Astrocyte of the spinal cord (primary cell): ENCODE measurements at regions not wholly inside any gene's neighbourhood (a gene's known extent, or its start where the extent isn't known, plus 50 kb on each side); places are given as distances from the start of the nearest gene placed in this dataset.

Experiments
- DNase-seq: peaks from one replicate; pipeline ENCODE4 v3.0.0; 2011; ENCODE audit warnings: low read depth, low spot score
- H3K4me3 ChIP-seq: 2 replicates; pipeline ENCODE4 v1.5.1; 2011; ENCODE audit warnings: low read depth, mild to moderate bottlenecking, low read length, moderate library complexity
- CTCF ChIP-seq: IDR thresholded peaks from 2 replicates; pipeline ENCODE4 v1.5.1; 2012; ENCODE audit warnings: low read depth, mild to moderate bottlenecking, low read length, inconsistent platforms
- in situ Hi-C: cut with HindIII; loops from 2 replicates; pipeline ENCODE4 v1.10.0; 2017; ENCODE audit warnings: low sequenced_read_pairs

GRCh38 chr3:67981077-67981476 lies 326.7 kb upstream of the SUCLG2 start:
- in situ Hi-C loops = no loop called here
- no peak for TF ChIP-seq CTCF
- DNase-seq = no peak
- H3K4me3 ChIP-seq = no peak overlapping the region

DNA sequence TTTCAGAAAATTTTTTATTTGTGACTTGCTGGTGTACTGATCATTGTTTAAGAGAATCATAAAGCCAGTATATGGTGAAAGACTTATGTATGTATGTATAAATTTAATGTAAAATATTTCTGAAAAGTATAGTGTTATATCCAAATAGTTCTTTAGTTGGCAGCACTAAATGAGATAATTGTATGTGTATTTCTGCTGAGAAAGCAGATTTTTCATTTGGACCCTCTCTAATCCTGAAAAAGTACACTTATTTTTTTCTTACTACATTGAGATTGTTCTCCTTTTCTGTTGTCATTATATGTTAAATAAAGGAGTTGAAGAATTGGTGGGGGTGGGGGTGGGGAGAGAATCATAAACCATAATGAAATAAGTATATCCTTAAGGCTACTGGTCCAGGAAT lies 324.9 kb upstream of the SUCLG2 start:
- in situ Hi-C loops = no loop called here
- H3K4me3 ChIP-seq = no peak overlapping the region
- TF ChIP-seq CTCF = no peak
- no peak for DNase-seq

DNA sequence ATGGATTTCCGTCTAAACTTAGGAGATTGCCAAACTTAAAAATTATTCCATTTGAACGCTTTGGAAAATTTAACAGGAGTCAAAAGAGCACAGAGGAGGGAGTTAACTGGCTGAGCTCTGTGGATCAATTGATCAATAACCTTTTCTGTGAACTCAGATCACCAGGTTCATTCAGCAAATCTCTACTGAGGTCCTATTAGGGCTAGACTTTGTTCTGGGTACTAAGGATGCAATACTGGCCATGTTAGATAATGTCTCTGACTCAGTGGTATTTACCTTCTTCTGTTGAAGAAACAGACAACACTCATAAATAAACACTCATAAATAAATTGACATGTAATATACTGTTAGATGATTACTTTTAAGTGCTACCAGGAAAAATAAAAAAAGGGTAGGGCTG lies 323.4 kb upstream of the SUCLG2 start:
- TF ChIP-seq CTCF = no peak
- in situ Hi-C loops = no loop called here
- DNase-seq = no peak
- no peak overlapping the region for H3K4me3 ChIP-seq

- no peak overlapping the region for H3K4me3 ChIP-seq
- DNase-seq = no peak
- no peak for TF ChIP-seq CTCF
- in situ Hi-C loops = no loop called here
Measured at GRCh38 chr3:67976663-67977062, 322.3 kb upstream of the SUCLG2 start.

- no peak for DNase-seq
- H3K4me3 ChIP-seq = no peak overlapping the region
- in situ Hi-C loops = no loop called here
- no peak for TF ChIP-seq CTCF
Measured at GRCh38 chr3:67964596-67964995, 310.2 kb upstream of the SUCLG2 start.

DNA sequence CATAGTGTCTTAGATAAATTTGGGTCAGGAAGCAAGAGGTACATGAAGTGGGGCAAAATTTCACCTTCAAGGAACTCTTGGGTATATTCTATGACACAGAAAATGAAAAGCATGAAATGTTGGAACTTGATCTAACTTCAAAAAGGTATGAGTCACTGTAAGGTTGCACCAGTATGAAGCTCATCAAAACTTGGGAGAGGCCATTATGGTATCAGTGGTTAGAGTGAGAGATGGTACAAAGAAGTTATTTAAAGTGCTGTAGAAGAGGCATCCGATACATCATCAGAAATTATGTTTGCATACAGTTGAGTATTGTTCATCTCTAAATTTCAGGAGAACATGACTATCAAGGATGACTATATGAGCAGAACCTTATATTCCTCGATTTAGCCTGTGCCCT lies 302.9 kb upstream of the SUCLG2 start:
- TF ChIP-seq CTCF = no peak
- H3K4me3 ChIP-seq = no peak overlapping the region
- DNase-seq = no peak
- in situ Hi-C loops = no loop called here
